Transverse colon (tissue), 4 donors: ENCODE measurements at regions not wholly inside any gene's neighbourhood (a gene's known extent, or its start where the extent isn't known, plus 50 kb on each side); places are given as distances from the start of the nearest gene placed in this dataset.

ENCODE experiments used
- CTCF ChIP-seq, 5 experiments: fragments of 200-600 bp in 3 of 5; fragments of 450-650 bp in 2 of 5; sonication (generic) in 3 of 5; IDR thresholded peaks; 1 replicate in 2 of 5; 2 replicates in 3 of 5; pipeline ENCODE4 v1.5.1; 2016 to 2017; ENCODE audit warnings: antibody characterized with exemption in 5 of 5, inconsistent platforms in 3 of 5, mild to moderate bottlenecking in 2 of 5, moderate library complexity in 1 of 5
- EP300 ChIP-seq: sonication (generic); formaldehyde crosslinking; IDR thresholded peaks from one replicate; pipeline ENCODE4 v1.6.1; 2017; ENCODE audit warnings: antibody characterized with exemption, low read depth
- POLR2A ChIP-seq: fragments of 450-650 bp; IDR thresholded peaks from one replicate; pipeline ENCODE4 v1.6.1; 2016; ENCODE audit warnings: antibody characterized with exemption, mild to moderate bottlenecking, moderate library complexity
- POLR2AphosphoS5 ChIP-seq, 3 donors: sonication (generic); formaldehyde crosslinking; IDR thresholded peaks; one replicate each; pipeline ENCODE4 v1.6.1; 2016; ENCODE audit warnings: antibody characterized with exemption in 3 of 3

GRCh38 chr3:82000773-82001172, 239.3 kb upstream of the GBE1 start:
- TF ChIP-seq CTCF (IDR thresholded peaks at IDR 0.05): no peak
- no peak for TF ChIP-seq POLR2A
- no peak for TF ChIP-seq POLR2AphosphoS5 (IDR thresholded peaks at IDR 0.05)
- TF ChIP-seq EP300: no peak
